HepG2 (cell line): ENCODE measurements at regions not wholly inside any gene's neighbourhood (a gene's known extent, or its start where the extent isn't known, plus 50 kb on each side); places are given as distances from the start of the nearest gene placed in this dataset.
A peak's percentile ranks its signal among the peaks of the same experiment; 100 is the strongest.

ENCODE experiments used
- ATAC-seq: fragments of 200-7000 bp; cut with Tn5 transposase; 3 replicates; pipeline ENCODE4 v1.9.1; 2020; ENCODE audit warnings: mild to moderate bottlenecking, moderate library complexity
- BruUV-seq: library from RNA; stranded (reverse); fragments of 400-500 nt; replicated peaks from 2 replicates; lab custom pipeline; 2021; lab: Mats Ljungman, UMichigan
- CTCF ChIA-PET: fragments of 300-600 bp; formaldehyde crosslinking; extraction: SDS; loops from one replicate; lab custom pipeline; 2021; ENCODE audit warnings: low total read pairs, inconsistent platforms, low intra/inter-chr PET ratio; lab: Yijun Ruan, JAX
- POLR2A ChIA-PET: fragments of 350-600 bp; sonication (Branson Sonifier 250); formaldehyde crosslinking; loops from one replicate; lab custom pipeline; 2020; ENCODE audit warnings: antibody characterized with exemption, inconsistent platforms; lab: Yijun Ruan, JAX
- DNase-seq: peaks from one replicate; pipeline ENCODE4 v3.0.0-alpha.2; 2015; ENCODE audit warnings: low spot score
- FAIRE-seq: peaks from 3 replicates; lab custom pipeline; 2011; peaks lifted over from hg19 to GRCh38; lab: Jason Lieb, UNC
- H2AFZ ChIP-seq: one replicate; pipeline ENCODE4 v1.6.1; 2011; ENCODE audit warnings: low read length, inconsistent platforms
- H3K27ac ChIP-seq: fragments of 300-600 bp; 3 replicates; pipeline ENCODE4 v1.8.0; 2011; ENCODE audit warnings: mixed run types, mild to moderate bottlenecking, mixed read lengths, low read length, inconsistent platforms; ENCODE audit not compliant: insufficient read depth; ENCODE audit errors: extremely low read length
- H3K27me3 ChIP-seq, 2 experiments: fragments of 200-600 bp in 1 of 2; 2 replicates in 1 of 2; 3 replicates in 1 of 2; pipeline versions ENCODE4 v1.6.0 to v1.8.0; 2011; ENCODE audit warnings: low read length in 2 of 2, mild to moderate bottlenecking in 2 of 2, moderate library complexity in 2 of 2, inconsistent platforms in 1 of 2; ENCODE audit not compliant: insufficient read depth in 2 of 2, control insufficient read depth in 1 of 2
- H3K36me3 ChIP-seq, 2 experiments: fragments of 200-600 bp in 1 of 2; replicated peaks in 1 of 2; 2 replicates in 1 of 2; 3 replicates in 1 of 2; pipeline versions ENCODE4 v1.5.1 to v1.8.0; 2011; ENCODE audit warnings: low read length in 2 of 2, inconsistent platforms in 1 of 2; ENCODE audit not compliant: insufficient read depth in 2 of 2, control insufficient read depth in 1 of 2
- H3K4me1 ChIP-seq: 2 replicates; pipeline ENCODE4 v1.5.1; 2012; ENCODE audit warnings: low read length, inconsistent platforms; ENCODE audit not compliant: insufficient read depth
- H3K4me2 ChIP-seq: 2 replicates; pipeline ENCODE4 v1.6.0; 2011; ENCODE audit warnings: low read depth, low read length, inconsistent platforms
- H3K4me3 ChIP-seq, 3 experiments: fragments of 200-600 bp in 1 of 3; sonication (generic), shearing (Covaris generic) in 1 of 3; replicated peaks in 1 of 3; 2 replicates each; pipeline ENCODE4 v1.5.1; 2011 to 2016; ENCODE audit warnings: low read length in 3 of 3, inconsistent platforms in 2 of 3, low read depth in 2 of 3, mild to moderate bottlenecking in 2 of 3, control low read depth in 1 of 3, mixed read lengths in 1 of 3; ENCODE audit not compliant: insufficient read depth in 1 of 3
- H3K79me2 ChIP-seq: one replicate; pipeline ENCODE4 v1.6.1; 2011; ENCODE audit warnings: low read length, inconsistent platforms; ENCODE audit not compliant: insufficient read depth
- H3K9ac ChIP-seq: 2 replicates; pipeline ENCODE4 v1.6.0; 2011; ENCODE audit warnings: mild to moderate bottlenecking, low read depth, low read length, inconsistent platforms; ENCODE audit not compliant: insufficient read depth
- H3K9me3 ChIP-seq: 2 replicates; pipeline ENCODE4 v1.5.1; 2012; ENCODE audit warnings: mild to moderate bottlenecking, low read length
- H4K20me1 ChIP-seq: 2 replicates; pipeline ENCODE4 v1.6.0; 2011; ENCODE audit warnings: inconsistent platforms, mild to moderate bottlenecking, low read length, moderate library complexity; ENCODE audit not compliant: insufficient read depth
- CEBPB ChIP-seq: IDR thresholded peaks from 2 replicates; pipeline ENCODE4 v1.6.1; 2011; ENCODE audit warnings: low read depth, low read length, improper control_type of control experiment, borderline replicate concordance
- CEBPG ChIP-seq: IDR thresholded peaks from 2 replicates; pipeline ENCODE4 v1.6.1; 2016
- KLF15 ChIP-seq: sonication (generic); formaldehyde crosslinking; IDR thresholded peaks from 2 replicates; pipeline ENCODE4 v1.8.1; 2023; ENCODE audit warnings: borderline replicate concordance, mild to moderate bottlenecking, inconsistent platforms, missing genetic modification reagents, mixed read lengths
- SOX13 ChIP-seq, 3 experiments: fragments of 450-650 bp in 1 of 3; sonication (generic) in 1 of 3; formaldehyde crosslinking in 1 of 3; IDR thresholded peaks in 2 of 3; conservative IDR thresholded peaks in 1 of 3; 2 replicates each; pipeline versions ENCODE4 v1.5.0 to v1.6.1; 2016 to 2020; ENCODE audit warnings: antibody characterized with exemption in 1 of 3, mild to moderate bottlenecking in 1 of 3, missing compliant biosample characterization in 1 of 3, missing genetic modification reagents in 1 of 3, moderate library complexity in 1 of 3
- SOX5 ChIP-seq: IDR thresholded peaks from 2 replicates; pipeline ENCODE4 v1.6.1; 2016; ENCODE audit warnings: borderline replicate concordance
- SOX6 ChIP-seq, 2 experiments: fragments of 450-650 bp in 1 of 2; sonication (generic) in 1 of 2; formaldehyde crosslinking in 1 of 2; IDR thresholded peaks; 2 replicates each; pipeline versions ENCODE4 v1.4.0 to v1.6.1; 2017 to 2020; ENCODE audit warnings: antibody characterized with exemption in 1 of 2, mild to moderate bottlenecking in 1 of 2, missing genetic modification reagents in 1 of 2
- ZNF230 ChIP-seq: sonication (generic); formaldehyde crosslinking; IDR thresholded peaks from 2 replicates; pipeline ENCODE4 v1.4.0; 2020; ENCODE audit warnings: mild to moderate bottlenecking, missing genetic modification reagents
- WGBS: methylation state at CpG from one replicate; pipeline ENCODE4 v1.1.6; 2017; ENCODE audit warnings: low lambda C conversion rate; 5-methylcytosine and 5-hydroxymethylcytosine counted together
- in situ Hi-C: cut with HindIII; loops from 2 replicates; pipeline ENCODE4 v1.10.0; 2017; ENCODE audit warnings: low pct_unique_long_range_greater_than_20kb; ENCODE audit not compliant: extremely low pct_ligation_motif_present
- intact Hi-C: fragments of 100-400 bp; cut with micrococcal nuclease; formaldehyde crosslinking; loops from one replicate; pipeline ENCODE4 v1.10.0; 2022; ENCODE audit not compliant: unreplicated experiment
- TF ChIP-seq, protein P1 (sequence below): sonication (generic); formaldehyde crosslinking; IDR thresholded peaks from 2 replicates; pipeline ENCODE4 v1.5.0; 2020; ENCODE audit warnings: mild to moderate bottlenecking, missing genetic modification reagents, borderline replicate concordance
- TF ChIP-seq, protein P2 (sequence below): sonication (generic); formaldehyde crosslinking; IDR thresholded peaks from 2 replicates; pipeline ENCODE4 v1.5.0; 2020; ENCODE audit warnings: mild to moderate bottlenecking, missing genetic modification reagents

DNA sequence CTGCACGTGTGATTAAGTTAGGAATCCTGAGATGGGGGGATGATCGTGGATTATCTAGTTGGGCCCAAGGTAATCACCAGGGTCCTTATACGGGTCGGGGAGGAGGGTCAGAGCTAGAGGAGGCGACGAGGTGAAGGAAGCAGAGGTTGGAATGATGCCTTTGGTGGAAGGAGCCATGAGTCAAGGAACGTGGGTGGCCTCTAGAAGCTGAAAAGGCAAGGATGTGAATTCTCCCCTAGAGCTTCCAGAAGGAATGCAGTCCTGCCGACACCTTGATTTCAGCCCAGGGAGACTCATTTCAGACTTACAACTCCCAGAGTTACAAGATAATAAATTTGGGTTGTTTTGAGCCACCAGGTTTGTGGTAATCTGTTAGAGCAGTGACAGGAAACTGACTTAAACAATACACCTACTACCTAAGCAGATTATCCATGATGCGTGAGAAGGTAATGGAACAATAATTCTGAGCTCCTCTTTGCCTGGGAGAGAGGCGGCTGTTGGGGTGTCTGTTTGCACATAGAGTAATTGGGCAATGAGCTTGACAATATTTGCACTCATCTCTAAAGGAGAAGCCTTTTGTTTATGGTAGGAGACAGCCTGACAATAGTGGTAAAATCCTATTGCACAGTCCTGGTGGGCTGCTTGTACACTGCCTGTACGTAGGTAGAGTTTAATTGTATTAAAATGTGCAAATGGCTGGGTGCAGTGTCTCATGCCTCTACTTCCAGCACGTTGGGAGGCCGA is 129.3 kb upstream of the IER5L start:
- no peaks in the 10 kb centered on the region for H4K20me1 ChIP-seq
- WGBS: 32% methylated on average over 13 of the region's 13 CpGs
- H3K4me3 ChIP-seq: no peak overlapping the region
- TF ChIP-seq SOX5 (CRISPR knock-in tag) (peak; percentile 39; the same call in 1 of the 2 replicates), CEBPB (peak; percentile 23; the same call in 1 of the 2 replicates), SOX13 (IDR thresholded peaks at IDR 0.05) (no peak), SOX13 (CRISPR knock-in tag; conservative IDR thresholded peaks at IDR 0.05 in 1 of 2, IDR thresholded peaks at IDR 0.05 in 1 of 2) (peak in 1 of 2 experiments; percentile 56; a peak in 2 of 4 replicates), ZNF230 (CRISPR knock-in tag) (no peak), CEBPG (peak; percentile 28; the same call in 1 of the 2 replicates), SOX6 (IDR thresholded peaks at IDR 0.05) (no peak), SOX6 (CRISPR knock-in tag; IDR thresholded peaks at IDR 0.05) (peak; percentile 29; the same call in 1 of the 2 replicates), KLF15 (CRISPR knock-in tag) (no peak)
- TF ChIP-seq, protein P1, sequence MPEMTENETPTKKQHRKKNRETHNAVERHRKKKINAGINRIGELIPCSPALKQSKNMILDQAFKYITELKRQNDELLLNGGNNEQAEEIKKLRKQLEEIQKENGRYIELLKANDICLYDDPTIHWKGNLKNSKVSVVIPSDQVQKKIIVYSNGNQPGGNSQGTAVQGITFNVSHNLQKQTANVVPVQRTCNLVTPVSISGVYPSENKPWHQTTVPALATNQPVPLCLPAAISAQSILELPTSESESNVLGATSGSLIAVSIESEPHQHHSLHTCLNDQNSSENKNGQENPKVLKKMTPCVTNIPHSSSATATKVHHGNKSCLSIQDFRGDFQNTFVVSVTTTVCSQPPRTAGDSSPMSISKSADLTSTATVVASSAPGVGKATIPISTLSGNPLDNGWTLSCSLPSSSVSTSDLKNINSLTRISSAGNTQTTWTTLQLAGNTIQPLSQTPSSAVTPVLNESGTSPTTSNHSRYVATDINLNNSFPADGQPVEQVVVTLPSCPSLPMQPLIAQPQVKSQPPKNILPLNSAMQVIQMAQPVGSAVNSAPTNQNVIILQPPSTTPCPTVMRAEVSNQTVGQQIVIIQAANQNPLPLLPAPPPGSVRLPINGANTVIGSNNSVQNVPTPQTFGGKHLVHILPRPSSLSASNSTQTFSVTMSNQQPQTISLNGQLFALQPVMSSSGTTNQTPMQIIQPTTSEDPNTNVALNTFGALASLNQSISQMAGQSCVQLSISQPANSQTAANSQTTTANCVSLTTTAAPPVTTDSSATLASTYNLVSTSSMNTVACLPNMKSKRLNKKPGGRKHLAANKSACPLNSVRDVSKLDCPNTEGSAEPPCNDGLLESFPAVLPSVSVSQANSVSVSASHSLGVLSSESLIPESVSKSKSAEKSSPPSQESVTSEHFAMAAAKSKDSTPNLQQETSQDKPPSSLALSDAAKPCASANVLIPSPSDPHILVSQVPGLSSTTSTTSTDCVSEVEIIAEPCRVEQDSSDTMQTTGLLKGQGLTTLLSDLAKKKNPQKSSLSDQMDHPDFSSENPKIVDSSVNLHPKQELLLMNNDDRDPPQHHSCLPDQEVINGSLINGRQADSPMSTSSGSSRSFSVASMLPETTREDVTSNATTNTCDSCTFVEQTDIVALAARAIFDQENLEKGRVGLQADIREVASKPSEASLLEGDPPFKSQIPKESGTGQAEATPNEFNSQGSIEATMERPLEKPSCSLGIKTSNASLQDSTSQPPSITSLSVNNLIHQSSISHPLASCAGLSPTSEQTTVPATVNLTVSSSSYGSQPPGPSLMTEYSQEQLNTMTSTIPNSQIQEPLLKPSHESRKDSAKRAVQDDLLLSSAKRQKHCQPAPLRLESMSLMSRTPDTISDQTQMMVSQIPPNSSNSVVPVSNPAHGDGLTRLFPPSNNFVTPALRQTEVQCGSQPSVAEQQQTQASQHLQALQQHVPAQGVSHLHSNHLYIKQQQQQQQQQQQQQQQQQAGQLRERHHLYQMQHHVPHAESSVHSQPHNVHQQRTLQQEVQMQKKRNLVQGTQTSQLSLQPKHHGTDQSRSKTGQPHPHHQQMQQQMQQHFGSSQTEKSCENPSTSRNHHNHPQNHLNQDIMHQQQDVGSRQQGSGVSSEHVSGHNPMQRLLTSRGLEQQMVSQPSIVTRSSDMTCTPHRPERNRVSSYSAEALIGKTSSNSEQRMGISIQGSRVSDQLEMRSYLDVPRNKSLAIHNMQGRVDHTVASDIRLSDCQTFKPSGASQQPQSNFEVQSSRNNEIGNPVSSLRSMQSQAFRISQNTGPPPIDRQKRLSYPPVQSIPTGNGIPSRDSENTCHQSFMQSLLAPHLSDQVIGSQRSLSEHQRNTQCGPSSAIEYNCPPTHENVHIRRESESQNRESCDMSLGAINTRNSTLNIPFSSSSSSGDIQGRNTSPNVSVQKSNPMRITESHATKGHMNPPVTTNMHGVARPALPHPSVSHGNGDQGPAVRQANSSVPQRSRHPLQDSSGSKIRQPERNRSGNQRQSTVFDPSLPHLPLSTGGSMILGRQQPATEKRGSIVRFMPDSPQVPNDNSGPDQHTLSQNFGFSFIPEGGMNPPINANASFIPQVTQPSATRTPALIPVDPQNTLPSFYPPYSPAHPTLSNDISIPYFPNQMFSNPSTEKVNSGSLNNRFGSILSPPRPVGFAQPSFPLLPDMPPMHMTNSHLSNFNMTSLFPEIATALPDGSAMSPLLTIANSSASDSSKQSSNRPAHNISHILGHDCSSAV (CRISPR knock-in tag): no peak
- TF ChIP-seq, protein P2, sequence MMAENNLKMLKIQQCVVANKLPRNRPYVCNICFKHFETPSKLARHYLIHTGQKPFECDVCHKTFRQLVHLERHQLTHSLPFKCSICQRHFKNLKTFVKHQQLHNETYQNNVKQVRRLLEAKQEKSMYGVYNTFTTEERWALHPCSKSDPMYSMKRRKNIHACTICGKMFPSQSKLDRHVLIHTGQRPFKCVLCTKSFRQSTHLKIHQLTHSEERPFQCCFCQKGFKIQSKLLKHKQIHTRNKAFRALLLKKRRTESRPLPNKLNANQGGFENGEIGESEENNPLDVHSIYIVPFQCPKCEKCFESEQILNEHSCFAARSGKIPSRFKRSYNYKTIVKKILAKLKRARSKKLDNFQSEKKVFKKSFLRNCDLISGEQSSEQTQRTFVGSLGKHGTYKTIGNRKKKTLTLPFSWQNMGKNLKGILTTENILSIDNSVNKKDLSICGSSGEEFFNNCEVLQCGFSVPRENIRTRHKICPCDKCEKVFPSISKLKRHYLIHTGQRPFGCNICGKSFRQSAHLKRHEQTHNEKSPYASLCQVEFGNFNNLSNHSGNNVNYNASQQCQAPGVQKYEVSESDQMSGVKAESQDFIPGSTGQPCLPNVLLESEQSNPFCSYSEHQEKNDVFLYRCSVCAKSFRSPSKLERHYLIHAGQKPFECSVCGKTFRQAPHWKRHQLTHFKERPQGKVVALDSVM (CRISPR knock-in tag): peak; percentile 17; the same call in 1 of the 2 replicates
- H3K27me3 ChIP-seq: peaks cover 2 to 23% of the 10 kb centered on the region in 2 experiments; a peak in 4 of 5 replicates
- ChIA-PET CTCF (no interaction called here), POLR2A (interaction anchor here (0.6 to 1.0 kb wide), 2 partner anchors 129 to 189 kb away, joined by 3 to 4 read pairs; partner anchors contain the start of gene IER5L)
- FAIRE-seq (no peak), DNase-seq (peak; percentile 30), ATAC-seq (no peak)
- H3K36me3 ChIP-seq: no peaks in the 10 kb centered on the region
- in situ Hi-C loops (no loop called here), intact Hi-C loops (loop anchor here (5.0 kb wide), 1 partner anchor 35 kb away; no protein-coding TSS in a partner anchor)
- no peaks in the 10 kb centered on the region for H3K79me2 ChIP-seq
- H3K27ac ChIP-seq: no peak overlapping the region
- H3K4me2 ChIP-seq: no peak overlapping the region
- H3K9me3 ChIP-seq: no peaks in the 10 kb centered on the region; the same call in 1 of the 2 replicates
- BruUV-seq: no TSS peak
- H3K4me1 ChIP-seq: peaks cover 21% of the 10 kb centered on the region
- no peak overlapping the region for H2AFZ ChIP-seq
- no peak overlapping the region for H3K9ac ChIP-seq
